Posterior cingulate gyrus (tissue), 11 donors: ENCODE measurements at regions not wholly inside any gene's neighbourhood (a gene's known extent, or its start where the extent isn't known, plus 50 kb on each side); places are given as distances from the start of the nearest gene placed in this dataset.

Experiments used
- DNase-seq, 10 donors: peaks; one replicate each; pipeline versions ENCODE4 v3.0.0 to v3.0.0-alpha.2; 2020 to 2021; ENCODE audit warnings: mixed read lengths in 3 of 10
- intact Hi-C: fragments of 100-400 bp; cut with DNase I; formaldehyde crosslinking; loops from one replicate; pipeline ENCODE4 v1.15.1; 2023

- intact Hi-C loops, result no loop called here
- no peak for DNase-seq
Observed at GRCh38 chr17:53118948-53119347, 703.8 kb upstream of the KIF2B start.

GRCh38 chr17:53106886-53107285, 715.8 kb upstream of the KIF2B start:
- DNase-seq, result no peak
- intact Hi-C loops, result no loop called here

- intact Hi-C loops, result no loop called here
- DNase-seq, result peak in 1 of 10 donors; percentile 33
Observed at GRCh38 chr17:53101706-53102105, 721.0 kb upstream of the KIF2B start.

- DNase-seq, result no peak
- intact Hi-C loops, result no loop called here
Observed at GRCh38 chr17:53100126-53100525, 722.6 kb upstream of the KIF2B start.

GRCh38 chr17:53093391-53093790, 729.3 kb upstream of the KIF2B start:
- no peak for DNase-seq
- intact Hi-C loops, result no loop called here

GRCh38 chr17:53092072-53092471, 730.7 kb upstream of the KIF2B start:
- intact Hi-C loops, result no loop called here

GRCh38 chr17:53090770-53091169, 732.0 kb upstream of the KIF2B start:
- no peak for DNase-seq
- intact Hi-C loops, result no loop called here

More at GRCh38 chr17:53092072-53092471, 730.7 kb upstream of the KIF2B start:
- no peak for DNase-seq

- no peak for DNase-seq
Observed at GRCh38 chr17:53088481-53088880, 734.2 kb upstream of the KIF2B start.

GRCh38 chr17:53061446-53061845, 761.3 kb upstream of the KIF2B start:
- intact Hi-C loops, result no loop called here

More at GRCh38 chr17:53088481-53088880, 734.2 kb upstream of the KIF2B start:
- intact Hi-C loops, result no loop called here

GRCh38 chr17:53058031-53058430, 764.7 kb upstream of the KIF2B start:
- intact Hi-C loops, result no loop called here

More at GRCh38 chr17:53061446-53061845, 761.3 kb upstream of the KIF2B start:
- DNase-seq, result peak in 1 of 10 donors; percentile 36

GRCh38 chr17:53046781-53047180, 775.9 kb upstream of the KIF2B start:
- intact Hi-C loops, result no loop called here
- DNase-seq, result no peak

More at GRCh38 chr17:53058031-53058430, 764.7 kb upstream of the KIF2B start:
- DNase-seq, result no peak

GRCh38 chr17:53039981-53040380, 782.7 kb upstream of the KIF2B start:
- no peak for DNase-seq
- intact Hi-C loops, result no loop called here

- no peak for DNase-seq
Observed at GRCh38 chr17:53033297-53033696, 789.4 kb upstream of the KIF2B start.

GRCh38 chr17:53032861-53033271, 789.9 kb upstream of the KIF2B start:
- intact Hi-C loops, result no loop called here
- DNase-seq, result no peak

More at GRCh38 chr17:53033297-53033696, 789.4 kb upstream of the KIF2B start:
- intact Hi-C loops, result no loop called here

- no peak for DNase-seq
- intact Hi-C loops, result no loop called here
Observed at GRCh38 chr17:53017227-53017626, 805.5 kb upstream of the KIF2B start.

GRCh38 chr17:53016085-53016484, 806.6 kb upstream of the KIF2B start:
- DNase-seq, result no peak
- intact Hi-C loops, result no loop called here

- intact Hi-C loops, result no loop called here
- DNase-seq, result no peak
Observed at GRCh38 chr17:53012364-53012763, 810.4 kb upstream of the KIF2B start.

- no peak for DNase-seq
- intact Hi-C loops, result no loop called here
Observed at GRCh38 chr17:53006006-53006405, 816.7 kb upstream of the KIF2B start.

- DNase-seq, result no peak
- intact Hi-C loops, result no loop called here
Observed at GRCh38 chr17:53004902-53005301, 817.8 kb upstream of the KIF2B start.

GRCh38 chr17:52995881-52996280, 826.8 kb upstream of the KIF2B start:
- intact Hi-C loops, result no loop called here

GRCh38 chr17:52995147-52995546, 827.6 kb upstream of the KIF2B start:
- intact Hi-C loops, result no loop called here
- DNase-seq, result no peak

More at GRCh38 chr17:52995881-52996280, 826.8 kb upstream of the KIF2B start:
- DNase-seq, result no peak

- peak in 1 of 10 donors; percentile 27 for DNase-seq
- intact Hi-C loops, result no loop called here
Observed at GRCh38 chr17:52986056-52986662, 827.6 kb upstream of the CA10 start.

- DNase-seq, result no peak
- intact Hi-C loops, result no loop called here
Observed at GRCh38 chr17:52982331-52982730, 823.8 kb upstream of the CA10 start.
